VCaP (cell line): ENCODE measurements at regions not wholly inside any gene's neighbourhood (a gene's known extent, or its start where the extent isn't known, plus 50 kb on each side); places are given as distances from the start of the nearest gene placed in this dataset.

Source experiments
- H3K27ac ChIP-seq: fragments of 450-650 bp; 2 replicates; pipeline ENCODE4 v1.5.1; 2017
- TF ChIP-seq, protein P1 (sequence below): fragments of 450-650 bp; conservative IDR thresholded peaks from 2 replicates; pipeline ENCODE4 v1.5.1; 2017; ENCODE audit warnings: mild to moderate bottlenecking, moderate library complexity

DNA sequence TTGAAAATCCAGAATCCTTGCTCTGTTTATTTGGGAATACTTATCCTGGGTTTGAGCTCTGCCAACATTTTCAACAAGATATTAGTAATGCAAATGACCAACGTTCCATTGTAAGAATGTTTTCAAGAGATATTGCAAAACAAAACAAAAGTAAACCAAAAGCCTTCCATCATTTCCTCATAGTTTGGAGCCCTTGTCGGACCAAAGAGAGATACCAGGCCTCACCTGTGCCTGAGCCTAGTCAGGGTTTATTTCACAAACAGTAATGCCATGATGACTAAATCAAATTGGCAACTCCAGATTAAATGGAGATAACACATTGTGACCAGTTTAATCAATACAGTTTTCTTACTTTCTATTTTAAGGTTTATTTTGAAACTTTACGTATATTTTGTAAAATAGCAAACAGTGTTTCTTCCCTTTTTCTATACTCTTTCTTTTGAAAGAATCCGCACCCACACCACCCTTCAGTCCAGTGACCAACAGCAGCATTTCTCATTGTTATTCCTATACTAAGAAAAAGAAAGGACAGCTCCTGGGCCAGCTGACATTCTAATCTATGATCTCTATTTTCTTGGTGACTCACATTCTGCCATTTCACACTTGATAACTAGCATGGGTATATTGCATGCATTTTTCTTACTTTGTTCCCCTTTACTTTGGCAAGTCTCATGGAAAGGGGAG lies 168.5 kb upstream of the MEOX2 start:
- TF ChIP-seq, protein P1, sequence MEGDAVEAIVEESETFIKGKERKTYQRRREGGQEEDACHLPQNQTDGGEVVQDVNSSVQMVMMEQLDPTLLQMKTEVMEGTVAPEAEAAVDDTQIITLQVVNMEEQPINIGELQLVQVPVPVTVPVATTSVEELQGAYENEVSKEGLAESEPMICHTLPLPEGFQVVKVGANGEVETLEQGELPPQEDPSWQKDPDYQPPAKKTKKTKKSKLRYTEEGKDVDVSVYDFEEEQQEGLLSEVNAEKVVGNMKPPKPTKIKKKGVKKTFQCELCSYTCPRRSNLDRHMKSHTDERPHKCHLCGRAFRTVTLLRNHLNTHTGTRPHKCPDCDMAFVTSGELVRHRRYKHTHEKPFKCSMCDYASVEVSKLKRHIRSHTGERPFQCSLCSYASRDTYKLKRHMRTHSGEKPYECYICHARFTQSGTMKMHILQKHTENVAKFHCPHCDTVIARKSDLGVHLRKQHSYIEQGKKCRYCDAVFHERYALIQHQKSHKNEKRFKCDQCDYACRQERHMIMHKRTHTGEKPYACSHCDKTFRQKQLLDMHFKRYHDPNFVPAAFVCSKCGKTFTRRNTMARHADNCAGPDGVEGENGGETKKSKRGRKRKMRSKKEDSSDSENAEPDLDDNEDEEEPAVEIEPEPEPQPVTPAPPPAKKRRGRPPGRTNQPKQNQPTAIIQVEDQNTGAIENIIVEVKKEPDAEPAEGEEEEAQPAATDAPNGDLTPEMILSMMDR: no peak
- no peak overlapping the region for H3K27ac ChIP-seq

DNA sequence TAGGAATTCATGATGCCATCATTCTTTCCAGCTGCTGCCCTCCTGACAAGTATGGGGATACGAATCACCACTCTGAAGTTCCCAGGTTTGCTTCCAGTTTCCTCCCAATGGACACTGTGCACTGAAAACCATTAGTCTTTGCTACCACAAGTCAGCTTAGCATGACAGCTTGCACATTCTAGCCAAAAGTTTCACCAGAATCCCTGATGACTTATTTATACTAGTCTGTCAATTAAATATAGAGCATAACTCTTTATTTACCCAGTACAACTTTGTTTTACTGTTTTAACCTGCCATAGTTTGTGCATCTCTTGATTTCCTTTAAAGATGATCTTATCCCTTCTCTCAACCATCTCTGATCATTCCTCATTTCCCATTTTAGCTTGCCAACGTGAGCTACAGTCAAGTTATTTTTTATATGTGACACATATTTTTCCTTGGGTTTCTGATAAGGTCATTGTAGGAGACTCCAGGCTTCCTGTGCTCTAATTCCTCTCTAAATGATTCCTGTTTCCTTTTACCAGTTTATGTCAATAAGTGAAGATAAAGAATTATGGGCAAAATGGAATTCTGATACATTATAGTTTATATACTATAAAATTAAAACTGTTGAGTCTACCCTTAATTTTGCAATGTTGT lies 167.5 kb upstream of the MEOX2 start:
- TF ChIP-seq, protein P1: no peak
- no peak overlapping the region for H3K27ac ChIP-seq

DNA sequence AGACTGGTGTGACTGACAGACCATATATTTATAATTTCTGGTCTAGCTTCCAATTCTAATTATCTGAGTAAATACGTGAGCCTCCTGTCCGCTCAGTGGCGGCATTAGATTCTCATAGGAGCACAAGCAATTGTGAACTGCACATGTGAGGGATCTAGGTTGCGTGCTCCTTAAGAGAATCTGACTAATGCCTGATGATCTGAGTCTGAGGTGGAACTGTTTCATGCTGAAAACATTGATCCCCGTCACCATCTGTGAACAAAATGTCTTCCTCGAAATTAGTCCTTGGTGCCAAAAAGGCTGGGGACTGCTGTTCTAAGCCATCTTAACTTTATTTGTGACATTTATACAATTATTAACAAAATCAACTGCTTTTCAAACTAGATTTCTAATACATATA lies 164.7 kb upstream of the MEOX2 start:
- H3K27ac ChIP-seq: no peak overlapping the region
- TF ChIP-seq, protein P1: no peak

DNA sequence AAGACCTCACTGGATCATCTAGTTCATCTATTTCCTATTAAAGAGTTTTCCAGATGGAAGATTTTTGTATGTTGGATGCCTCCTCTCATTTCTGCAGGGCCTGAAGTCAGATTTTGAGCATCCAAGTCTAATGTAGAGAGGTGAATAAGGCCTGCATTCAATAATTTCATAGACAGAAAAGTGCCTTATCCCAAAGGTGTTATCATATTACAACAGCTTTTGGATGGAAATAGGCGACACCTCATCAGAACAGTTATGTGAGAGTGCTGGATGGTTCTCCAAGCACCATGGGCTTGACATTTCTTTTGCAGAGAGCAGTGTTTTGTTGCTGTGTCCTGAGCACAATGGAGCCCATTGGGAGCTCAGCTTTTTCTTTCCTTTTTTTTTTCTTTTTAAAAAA lies 162.4 kb upstream of the MEOX2 start:
- no peak overlapping the region for H3K27ac ChIP-seq
- TF ChIP-seq, protein P1: no peak

DNA sequence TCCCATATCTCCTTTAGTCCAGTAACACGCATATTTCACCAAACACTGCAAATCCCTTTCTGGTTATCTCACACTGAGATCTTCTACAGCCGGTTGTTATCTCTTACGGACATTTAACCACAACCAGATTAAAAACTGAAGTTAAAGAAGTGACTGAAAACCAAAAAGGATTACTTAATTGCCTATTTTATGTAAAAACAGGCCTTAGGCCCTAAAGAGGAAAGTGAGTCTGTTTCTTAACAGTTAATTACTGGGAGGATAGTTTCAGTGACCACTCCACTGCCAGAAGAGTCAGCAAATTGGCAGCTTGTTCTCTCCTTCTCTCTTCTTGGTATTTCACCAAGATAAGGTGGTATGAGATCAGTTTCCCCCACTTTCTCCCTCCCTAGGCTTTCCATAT lies 161.9 kb upstream of the MEOX2 start:
- TF ChIP-seq, protein P1: no peak
- no peak overlapping the region for H3K27ac ChIP-seq

DNA sequence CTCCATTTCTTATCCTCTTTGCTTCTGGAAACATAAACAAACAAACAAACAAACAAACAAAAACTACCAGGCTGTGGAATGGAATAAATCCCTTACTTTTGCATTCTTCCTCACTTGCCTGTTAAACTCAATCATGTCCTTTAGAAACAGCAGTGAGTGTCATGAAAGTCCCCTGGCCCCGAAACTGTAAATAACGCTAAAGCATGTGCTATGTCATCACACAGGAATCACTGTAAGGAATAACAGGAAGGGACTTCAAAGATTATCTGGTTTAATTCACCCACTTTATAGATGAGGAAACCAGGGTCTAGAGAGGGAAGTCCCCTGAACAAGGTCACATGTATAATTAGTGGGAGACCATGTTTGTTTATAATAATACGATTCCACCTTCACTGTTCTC lies 159.4 kb upstream of the MEOX2 start:
- H3K27ac ChIP-seq: no peak overlapping the region
- TF ChIP-seq, protein P1: no peak

DNA sequence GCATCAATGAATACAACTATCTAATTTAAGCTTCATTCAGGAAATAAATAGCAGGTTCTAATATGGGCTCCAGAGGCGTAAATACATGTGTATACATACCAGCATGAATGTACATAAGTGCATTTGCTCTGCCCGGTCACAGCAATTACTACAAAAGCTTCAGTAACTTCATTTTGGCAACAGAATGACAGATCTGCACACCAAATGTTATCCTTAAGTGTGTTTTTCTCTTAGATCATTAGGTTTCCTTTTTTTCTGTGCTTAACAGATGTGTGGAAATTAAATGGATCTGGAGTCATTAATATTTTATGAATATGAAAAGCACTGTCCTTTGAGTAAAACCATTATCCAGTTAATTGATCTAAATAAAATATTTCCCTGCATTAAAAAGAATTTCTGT lies 159.0 kb upstream of the MEOX2 start:
- no peak overlapping the region for H3K27ac ChIP-seq
- TF ChIP-seq, protein P1: no peak
